ENCODE measurements at regions not wholly inside any gene's neighbourhood (a gene's known extent, or its start where the extent isn't known, plus 50 kb on each side); places are given as distances from the start of the nearest gene placed in this dataset.

GRCh38 chr2:153071090-153071489 is 352.7 kb downstream of the ARL6IP6 start:
- Histone ChIP-seq H3K36me3 (no peaks in the 10 kb centered on the region), H3K9me3 (no peaks in the 10 kb centered on the region), H3K27ac (no peak overlapping the region), H3K4me3 (no peak overlapping the region), H3K4me1 (no peaks in the 10 kb centered on the region), H3K27me3 (no peaks in the 10 kb centered on the region)
- intact Hi-C loops (cut with DNase I; ENCODE audit: low total_unique reads), result no loop called here
- TF ChIP-seq, protein P1, sequence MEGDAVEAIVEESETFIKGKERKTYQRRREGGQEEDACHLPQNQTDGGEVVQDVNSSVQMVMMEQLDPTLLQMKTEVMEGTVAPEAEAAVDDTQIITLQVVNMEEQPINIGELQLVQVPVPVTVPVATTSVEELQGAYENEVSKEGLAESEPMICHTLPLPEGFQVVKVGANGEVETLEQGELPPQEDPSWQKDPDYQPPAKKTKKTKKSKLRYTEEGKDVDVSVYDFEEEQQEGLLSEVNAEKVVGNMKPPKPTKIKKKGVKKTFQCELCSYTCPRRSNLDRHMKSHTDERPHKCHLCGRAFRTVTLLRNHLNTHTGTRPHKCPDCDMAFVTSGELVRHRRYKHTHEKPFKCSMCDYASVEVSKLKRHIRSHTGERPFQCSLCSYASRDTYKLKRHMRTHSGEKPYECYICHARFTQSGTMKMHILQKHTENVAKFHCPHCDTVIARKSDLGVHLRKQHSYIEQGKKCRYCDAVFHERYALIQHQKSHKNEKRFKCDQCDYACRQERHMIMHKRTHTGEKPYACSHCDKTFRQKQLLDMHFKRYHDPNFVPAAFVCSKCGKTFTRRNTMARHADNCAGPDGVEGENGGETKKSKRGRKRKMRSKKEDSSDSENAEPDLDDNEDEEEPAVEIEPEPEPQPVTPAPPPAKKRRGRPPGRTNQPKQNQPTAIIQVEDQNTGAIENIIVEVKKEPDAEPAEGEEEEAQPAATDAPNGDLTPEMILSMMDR (IDR thresholded peaks at IDR 0.05), result no peak
- TF ChIP-seq POLR2AphosphoS5 (IDR thresholded peaks at IDR 0.05) (no peak), POLR2A (IDR thresholded peaks at IDR 0.05) (no peak)
- no peak for DNase-seq (ENCODE audit: low spot score in 2 of 2)

DNA sequence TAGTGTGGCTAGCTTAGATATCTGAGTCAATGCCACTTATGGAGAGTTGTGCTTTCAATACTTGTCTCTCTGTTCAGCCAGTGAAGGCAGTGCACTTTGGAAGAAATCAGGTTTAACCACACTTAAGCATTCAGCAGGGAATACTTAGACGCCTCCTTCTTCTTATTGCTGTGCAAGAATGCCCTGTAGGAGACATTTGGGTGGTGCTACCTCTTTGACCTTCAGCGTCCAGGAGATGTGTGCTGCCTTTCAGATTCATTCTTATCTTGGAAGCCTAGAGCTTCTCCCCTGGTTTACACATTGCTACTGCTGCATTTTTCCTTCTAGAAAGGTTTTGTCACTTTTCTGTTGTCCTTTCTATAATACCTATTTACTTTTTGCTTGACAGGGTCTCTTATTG is 350.5 kb downstream of the ARL6IP6 start:
- H3K36me3 ChIP-seq, result no peaks in the 10 kb centered on the region
- no peak overlapping the region for H3K27ac ChIP-seq
- intact Hi-C loops (cut with DNase I; ENCODE audit: low total_unique reads), result no loop called here
- H3K27me3 ChIP-seq, result no peaks in the 10 kb centered on the region
- no peaks in the 10 kb centered on the region for H3K4me1 ChIP-seq
- no peak for DNase-seq (ENCODE audit: low spot score in 2 of 2)
- no peaks in the 10 kb centered on the region for H3K9me3 ChIP-seq
- TF ChIP-seq POLR2A (IDR thresholded peaks at IDR 0.05) (no peak), POLR2AphosphoS5 (IDR thresholded peaks at IDR 0.05) (no peak)
- TF ChIP-seq, protein P1 (IDR thresholded peaks at IDR 0.05), result no peak
- no peak overlapping the region for H3K4me3 ChIP-seq

- intact Hi-C loops (cut with DNase I; ENCODE audit: low total_unique reads), result no loop called here
These were observed 349.6 kb downstream of the ARL6IP6 start for GRCh38 chr2:153068052-153068451.

DNA sequence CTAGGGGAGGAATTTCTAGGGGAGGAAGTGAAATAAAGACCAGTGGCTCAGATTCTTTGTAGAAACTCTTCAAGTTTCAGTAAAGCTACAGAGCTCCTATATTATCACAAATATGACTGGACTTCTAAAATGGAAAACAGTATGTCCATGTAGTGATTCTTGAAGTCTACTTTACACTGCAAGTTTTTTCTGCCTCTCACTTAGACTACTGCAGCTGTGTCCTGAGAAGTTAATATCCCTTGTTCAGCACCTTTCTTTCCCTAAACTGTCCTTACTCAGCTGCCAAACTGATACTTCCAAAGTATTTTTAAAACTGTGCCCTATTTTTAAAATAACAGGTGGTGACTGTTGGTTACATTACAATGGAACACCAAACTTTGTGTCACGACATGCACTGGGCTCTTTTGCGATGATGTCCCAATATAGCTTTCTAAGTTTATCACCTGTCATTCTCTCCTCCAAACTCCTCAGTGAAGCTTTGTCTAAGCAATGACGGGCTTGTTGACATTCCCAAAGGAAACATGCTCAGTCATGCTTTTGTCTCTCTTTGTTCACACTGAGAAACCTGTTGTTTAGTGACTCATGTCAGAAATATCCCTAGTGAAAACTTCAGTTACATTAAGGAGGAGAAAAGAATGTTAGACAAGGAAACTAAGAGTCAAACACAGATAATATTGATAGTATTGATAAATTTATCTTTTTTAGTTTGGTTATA is 341.1 kb downstream of the ARL6IP6 start:
- no peak for DNase-seq (ENCODE audit: low spot score in 2 of 2)
- no peak overlapping the region for H3K27ac ChIP-seq
- H3K27me3 ChIP-seq, result no peaks in the 10 kb centered on the region
- H3K9me3 ChIP-seq, result no peaks in the 10 kb centered on the region
- intact Hi-C loops (cut with DNase I; ENCODE audit: low total_unique reads), result no loop called here
- no peak overlapping the region for H3K4me3 ChIP-seq
- H3K36me3 ChIP-seq, result no peaks in the 10 kb centered on the region
- TF ChIP-seq POLR2A (IDR thresholded peaks at IDR 0.05) (no peak), POLR2AphosphoS5 (IDR thresholded peaks at IDR 0.05) (no peak)
- TF ChIP-seq, protein P1 (IDR thresholded peaks at IDR 0.05), result no peak
- H3K4me1 ChIP-seq, result no peaks in the 10 kb centered on the region

More at GRCh38 chr2:153068052-153068451, 349.6 kb downstream of the ARL6IP6 start:
- Histone ChIP-seq H3K27ac (no peak overlapping the region), H3K9me3 (no peaks in the 10 kb centered on the region), H3K36me3 (no peaks in the 10 kb centered on the region), H3K4me3 (no peak overlapping the region), H3K4me1 (no peaks in the 10 kb centered on the region), H3K27me3 (no peaks in the 10 kb centered on the region)
- TF ChIP-seq POLR2A (IDR thresholded peaks at IDR 0.05) (no peak), POLR2AphosphoS5 (IDR thresholded peaks at IDR 0.05) (no peak)
- TF ChIP-seq, protein P1 (IDR thresholded peaks at IDR 0.05), result no peak
- no peak for DNase-seq (ENCODE audit: low spot score in 2 of 2)

GRCh38 chr2:153057743-153058142 is 339.3 kb downstream of the ARL6IP6 start:
- Histone ChIP-seq H3K27ac (no peak overlapping the region), H3K36me3 (no peaks in the 10 kb centered on the region), H3K9me3 (no peaks in the 10 kb centered on the region), H3K4me3 (no peak overlapping the region), H3K4me1 (no peaks in the 10 kb centered on the region), H3K27me3 (no peaks in the 10 kb centered on the region)
- intact Hi-C loops (cut with DNase I; ENCODE audit: low total_unique reads), result no loop called here
- TF ChIP-seq POLR2AphosphoS5 (IDR thresholded peaks at IDR 0.05), result no peak
- no peak for TF ChIP-seq POLR2A (IDR thresholded peaks at IDR 0.05)
- TF ChIP-seq, protein P1 (IDR thresholded peaks at IDR 0.05), result no peak
- DNase-seq (ENCODE audit: low spot score in 2 of 2), result no peak
